Fibroblast of the aortic adventitia (primary cell): ENCODE measurements at regions not wholly inside any gene's neighbourhood (a gene's known extent, or its start where the extent isn't known, plus 50 kb on each side); places are given as distances from the start of the nearest gene placed in this dataset.

Experiments used
- DNase-seq: peaks from one replicate; pipeline ENCODE4 v3.0.0-alpha.2; 2010; ENCODE audit warnings: low read depth
- H3K4me3 ChIP-seq: 2 replicates; pipeline ENCODE4 v1.5.1; 2011; ENCODE audit warnings: low read depth, mild to moderate bottlenecking, control low read depth, low read length, moderate library complexity
- CTCF ChIP-seq: IDR thresholded peaks from 2 replicates; pipeline ENCODE4 v1.5.1; 2011; ENCODE audit warnings: mild to moderate bottlenecking, low read length, control low read depth, inconsistent platforms; ENCODE audit not compliant: insufficient read depth

- peak; percentile 33 for TF ChIP-seq CTCF
- DNase-seq: peak; percentile 55
- no peak overlapping the region for H3K4me3 ChIP-seq
Measured at GRCh38 chr1:199287647-199288046, 648.8 kb downstream of the PTPRC start.

GRCh38 chr1:199290186-199290585 is 651.3 kb downstream of the PTPRC start:
- TF ChIP-seq CTCF: no peak
- DNase-seq: no peak
- H3K4me3 ChIP-seq: no peak overlapping the region

- peak; percentile 72 for DNase-seq
- no peak for TF ChIP-seq CTCF
- H3K4me3 ChIP-seq: no peak overlapping the region
Measured at GRCh38 chr1:199291022-199291740, 652.3 kb downstream of the PTPRC start.

- TF ChIP-seq CTCF: no peak
- DNase-seq: no peak
Measured at GRCh38 chr1:199292896-199293295, 654.1 kb downstream of the PTPRC start.

GRCh38 chr1:199295107-199295506 is 656.3 kb downstream of the PTPRC start:
- H3K4me3 ChIP-seq: no peak overlapping the region
- no peak for DNase-seq
- TF ChIP-seq CTCF: no peak

More at GRCh38 chr1:199292896-199293295, 654.1 kb downstream of the PTPRC start:
- no peak overlapping the region for H3K4me3 ChIP-seq

GRCh38 chr1:199297174-199297573 is 658.3 kb downstream of the PTPRC start:
- peak; percentile 58 for DNase-seq
- TF ChIP-seq CTCF: no peak
- H3K4me3 ChIP-seq: no peak overlapping the region

GRCh38 chr1:199297887-199298286 is 659.0 kb downstream of the PTPRC start:
- peak; percentile 73 for DNase-seq
- TF ChIP-seq CTCF: no peak
- H3K4me3 ChIP-seq: no peak overlapping the region
